D341Med (cell line): ENCODE measurements at regions not wholly inside any gene's neighbourhood (a gene's known extent, or its start where the extent isn't known, plus 50 kb on each side); places are given as distances from the start of the nearest gene placed in this dataset.

Experiments
- DNase-seq: peaks from one replicate; pipeline ENCODE4 v3.0.0; 2012; ENCODE audit warnings: low spot score

GRCh38 chr2:138846216-138846821 lies 66.1 kb upstream of the NXPH2 start:
- peak; percentile 59 for DNase-seq

- DNase-seq, result no peak
These were observed 62.2 kb upstream of the NXPH2 start for GRCh38 chr2:138842341-138842740.

GRCh38 chr2:138841459-138841858 lies 61.3 kb upstream of the NXPH2 start:
- no peak for DNase-seq

- no peak for DNase-seq
These were observed 58.8 kb upstream of the NXPH2 start for GRCh38 chr2:138838851-138839620.

- DNase-seq, result no peak
These were observed 51.5 kb upstream of the NXPH2 start for GRCh38 chr2:138831691-138832090.

- DNase-seq, result no peak
These were observed 51.0 kb upstream of the NXPH2 start for GRCh38 chr2:138831154-138831553.

- no peak for DNase-seq
These were observed 50.4 kb upstream of the NXPH2 start for GRCh38 chr2:138830547-138830946.
